HCT116 (cell line): ENCODE measurements at regions not wholly inside any gene's neighbourhood (a gene's known extent, or its start where the extent isn't known, plus 50 kb on each side); places are given as distances from the start of the nearest gene placed in this dataset.

Source experiments
- ATAC-seq: fragments of 200-7000 bp; cut with Tn5 transposase; 2 replicates; pipeline ENCODE4 v1.9.1; 2020; ENCODE audit warnings: mild to moderate bottlenecking, moderate library complexity
- BruUV-seq: library from RNA; stranded (reverse); fragments of 400-500 nt; replicated peaks from 2 replicates; lab custom pipeline; 2021; lab: Mats Ljungman, UMichigan
- CTCF ChIA-PET: fragments of 300-600 bp; sonication (Branson Sonifier 250); formaldehyde crosslinking; loops from one replicate; lab custom pipeline; 2021; ENCODE audit warnings: antibody characterized with exemption; lab: Charles Lee
- POLR2A ChIA-PET: fragments of 300-600, 350-600 bp; sonication (Branson Sonifier 250); formaldehyde crosslinking; loops from one replicate; lab custom pipeline; 2021; ENCODE audit warnings: antibody characterized with exemption; lab: Charles Lee
- RAD21 ChIA-PET, 2 experiments: fragments of 300-600 bp; sonication (Branson Sonifier 250); formaldehyde crosslinking; loops; one replicate each; lab custom pipeline; 2023; ENCODE audit warnings: low total read pairs in 2 of 2; ENCODE audit not compliant: uncharacterized antibody in 2 of 2, unreplicated experiment in 2 of 2, low non-redundant PET in 1 of 2; lab: Charles Lee
- DNase-seq: peaks from one replicate; pipeline ENCODE4 v3.0.0-alpha.2; 2010; ENCODE audit warnings: low read depth, low spot score
- H2AFZ ChIP-seq: fragments of 200-600 bp; shearing (Covaris generic), sonication (generic); 2 replicates; pipeline ENCODE4 v1.6.1; 2017; ENCODE audit warnings: low read depth, mixed run types, mixed read lengths, antibody characterized with exemption, low read length; ENCODE audit not compliant: poor library complexity, severe bottlenecking
- H3K27ac ChIP-seq: 2 replicates; pipeline ENCODE4 v1.5.1; 2012; ENCODE audit warnings: low read depth, low read length
- H3K27me3 ChIP-seq: fragments of 200-600 bp; sonication (generic); 2 replicates; pipeline ENCODE4 v1.6.1; 2016; ENCODE audit warnings: mixed run types, low read length, mixed read lengths; ENCODE audit not compliant: insufficient read depth
- H3K36me3 ChIP-seq, 2 experiments: fragments of 200-500 bp in 1 of 2; fragments of 200-600 bp in 1 of 2; sonication (Bioruptor generic) in 1 of 2; sonication (generic) in 1 of 2; 2 replicates each; pipeline versions ENCODE4 v1.5.1 to v1.6.1; 2014 to 2016; ENCODE audit warnings: low read length in 2 of 2, inconsistent platforms in 1 of 2, mixed read lengths in 1 of 2, mixed run types in 1 of 2; ENCODE audit not compliant: insufficient read depth in 2 of 2, control insufficient read depth in 1 of 2
- H3K4me1 ChIP-seq, 2 experiments: fragments of 200-600 bp in 1 of 2; sonication (generic) in 1 of 2; 2 replicates each; pipeline versions ENCODE4 v1.5.1 to v1.6.1; 2012 to 2017; ENCODE audit warnings: low read length in 2 of 2, inconsistent platforms in 1 of 2, mild to moderate bottlenecking in 1 of 2, mixed read lengths in 1 of 2, mixed run types in 1 of 2, moderate library complexity in 1 of 2; ENCODE audit not compliant: insufficient read depth in 2 of 2, control insufficient read depth in 1 of 2
- H3K4me2 ChIP-seq: fragments of 200-600 bp; sonication (generic); 2 replicates; pipeline ENCODE4 v1.6.1; 2017; ENCODE audit warnings: mixed run types, low read length, mixed read lengths
- H3K4me3 ChIP-seq, 2 experiments: fragments of 200-600 bp in 1 of 2; sonication (generic) in 1 of 2; replicated peaks in 1 of 2; 2 replicates each; pipeline ENCODE4 v1.5.1; 2011 to 2016; ENCODE audit warnings: low read length in 2 of 2, control low read depth in 1 of 2, low read depth in 1 of 2, mild to moderate bottlenecking in 1 of 2, mixed read lengths in 1 of 2, mixed run types in 1 of 2
- H3K79me2 ChIP-seq: fragments of 200-600 bp; sonication (generic); 2 replicates; pipeline ENCODE4 v1.6.1; 2017; ENCODE audit warnings: mild to moderate bottlenecking, mixed run types, low read length, moderate library complexity, mixed read lengths; ENCODE audit not compliant: insufficient read depth
- H3K9ac ChIP-seq: fragments of 200-600 bp; sonication (generic); 2 replicates; pipeline ENCODE4 v1.6.1; 2016; ENCODE audit warnings: low read length, mixed read lengths
- H3K9me2 ChIP-seq: fragments of 200-600 bp; sonication (generic), shearing (Covaris generic); 2 replicates; pipeline ENCODE4 v1.6.1; 2017; ENCODE audit warnings: mixed run types, mild to moderate bottlenecking, moderate library complexity; ENCODE audit not compliant: insufficient read depth
- H3K9me3 ChIP-seq, 2 experiments: fragments of 200-500 bp in 1 of 2; fragments of 200-600 bp in 1 of 2; sonication (Bioruptor generic) in 1 of 2; sonication (generic) in 1 of 2; 2 replicates each; pipeline ENCODE4 v1.6.1; 2014 to 2017; ENCODE audit warnings: low read length in 2 of 2, mixed read lengths in 2 of 2, inconsistent platforms in 1 of 2, low read depth in 1 of 2, mild to moderate bottlenecking in 1 of 2, mixed run types in 1 of 2, moderate library complexity in 1 of 2; ENCODE audit not compliant: control insufficient read depth in 1 of 2, insufficient read depth in 1 of 2
- H4K20me1 ChIP-seq: fragments of 200-600 bp; sonication (generic), shearing (Covaris generic); 2 replicates; pipeline ENCODE4 v1.6.1; 2017; ENCODE audit warnings: mixed run types, mild to moderate bottlenecking, moderate library complexity; ENCODE audit not compliant: insufficient read depth
- CBX3 ChIP-seq: IDR thresholded peaks from 2 replicates; pipeline ENCODE4 v1.6.1; 2012; ENCODE audit warnings: low read depth
- CEBPB ChIP-seq: IDR thresholded peaks from 2 replicates; pipeline ENCODE4 v1.6.1; 2012; ENCODE audit warnings: low read depth
- CTCF ChIP-seq, 3 experiments: fragments of 200-600 bp in 1 of 3; sonication (generic) in 1 of 3; IDR thresholded peaks in 2 of 3; conservative IDR thresholded peaks in 1 of 3; 2 replicates each; pipeline ENCODE4 v1.5.1; 2012 to 2017; ENCODE audit warnings: low read depth in 2 of 3, low read length in 2 of 3, antibody characterized with exemption in 1 of 3, borderline replicate concordance in 1 of 3, control low read depth in 1 of 3, mild to moderate bottlenecking in 1 of 3, mixed read lengths in 1 of 3, mixed run types in 1 of 3, moderate library complexity in 1 of 3; ENCODE audit not compliant: insufficient read depth in 1 of 3
- EGR1 ChIP-seq: IDR thresholded peaks from 2 replicates; pipeline ENCODE4 v1.6.1; 2012; ENCODE audit warnings: low read depth
- ELF1 ChIP-seq: IDR thresholded peaks from 2 replicates; pipeline ENCODE4 v1.6.1; 2012; ENCODE audit warnings: low read depth, borderline replicate concordance
- EZH2 ChIP-seq: fragments of 200-600 bp; sonication (generic); IDR thresholded peaks from 2 replicates; pipeline ENCODE4 v1.6.1; 2017; ENCODE audit warnings: antibody characterized with exemption, mixed run types
- EZH2phosphoT487 ChIP-seq: fragments of 200-600 bp; IDR thresholded peaks from 2 replicates; pipeline ENCODE4 v1.6.1; 2018; ENCODE audit warnings: antibody characterized with exemption, borderline replicate concordance
- FOSL1 ChIP-seq: IDR thresholded peaks from 2 replicates; pipeline ENCODE4 v1.6.1; 2012; ENCODE audit warnings: low read depth
- POLR2AphosphoS5 ChIP-seq: IDR thresholded peaks from 2 replicates; pipeline ENCODE4 v1.6.1; 2011; ENCODE audit warnings: mild to moderate bottlenecking, low read depth, low read length, moderate library complexity
- RAD21 ChIP-seq: IDR thresholded peaks from 2 replicates; pipeline ENCODE4 v1.6.1; 2012; ENCODE audit warnings: low read depth, mild to moderate bottlenecking
- REST ChIP-seq: IDR thresholded peaks from 2 replicates; pipeline ENCODE4 v1.6.1; 2012; ENCODE audit warnings: low read depth
- SIN3A ChIP-seq: IDR thresholded peaks from 2 replicates; pipeline ENCODE4 v1.6.1; 2012; ENCODE audit warnings: low read depth
- SP1 ChIP-seq: IDR thresholded peaks from 2 replicates; pipeline ENCODE4 v1.6.1; 2012; ENCODE audit warnings: low read depth
- SRF ChIP-seq: IDR thresholded peaks from 2 replicates; pipeline ENCODE4 v1.6.1; 2012; ENCODE audit warnings: low read depth
- YY1 ChIP-seq: IDR thresholded peaks from 2 replicates; pipeline ENCODE4 v1.6.1; 2011; ENCODE audit warnings: low read length, low read depth, moderate library complexity, mild to moderate bottlenecking; ENCODE audit not compliant: insufficient replicate concordance; ENCODE audit errors: extremely low read depth
- ZBTB33 ChIP-seq: IDR thresholded peaks from 2 replicates; pipeline ENCODE4 v1.6.1; 2011; ENCODE audit warnings: mild to moderate bottlenecking, low read length, moderate library complexity; ENCODE audit not compliant: insufficient replicate concordance; ENCODE audit errors: extremely low read depth
- ZFX ChIP-seq: fragments of 450-650 bp; IDR thresholded peaks from 2 replicates; pipeline ENCODE4 v1.6.1; 2017
- ZNF274 ChIP-seq: fragments of 200-500 bp; sonication (Bioruptor generic); IDR thresholded peaks from 2 replicates; pipeline ENCODE4 v1.6.1; 2014; ENCODE audit warnings: mild to moderate bottlenecking, low read depth, low read length, inconsistent platforms
- intact Hi-C: fragments of 100-400 bp; cut with micrococcal nuclease; formaldehyde crosslinking; loops from 2 replicates; pipeline ENCODE4 v1.10.0; 2022

GRCh38 chr2:228387776-228388175 lies 206.3 kb upstream of the SPHKAP start:
- Histone ChIP-seq H3K9ac (no peak overlapping the region), H3K9me2 (no peaks in the 10 kb centered on the region), H2AFZ (no peak overlapping the region), H3K27me3 (no peaks in the 10 kb centered on the region), H3K4me3 (no peak overlapping the region), H3K36me3 (no peaks in the 10 kb centered on the region), H3K79me2 (no peaks in the 10 kb centered on the region)
- no TSS peak for BruUV-seq
- CTCF ChIA-PET = no interaction called here
- POLR2A ChIA-PET = no interaction called here
- intact Hi-C loops = no loop called here
- ATAC-seq = no peak
- TF ChIP-seq CEBPB (no peak), EZH2phosphoT487 (no peak), EZH2 (no peak), POLR2AphosphoS5 (no peak), ZBTB33 (no peak), SP1 (no peak), SIN3A (no peak), FOSL1 (no peak), ELF1 (no peak), REST (no peak), RAD21 (no peak), ZNF274 (no peak), YY1 (no peak), SRF (no peak), EGR1 (no peak), CBX3 (no peak), CTCF (IDR thresholded peaks at IDR 0.05 in 2 of 3, conservative IDR thresholded peaks at IDR 0.05 in 1 of 3; ENCODE audit: borderline replicate concordance in 1 of 3, insufficient read depth in 1 of 3, low read depth in 2 of 3, low read length in 2 of 3) (no peak), ZFX (no peak)
- TF ChIP-seq, all 23 proteins: peak for 0
- Histone ChIP-seq H3K27ac (no peak overlapping the region), H3K9me3 (no peaks in the 10 kb centered on the region), H3K4me2 (no peak overlapping the region), H3K4me1 (no peaks in the 10 kb centered on the region), H4K20me1 (no peaks in the 10 kb centered on the region)
- RAD21 ChIA-PET = no interaction called here
- DNase-seq = no peak
